Stimulated activated naive CD8-positive, alpha-beta T cell treated with anti-CD3 and anti-CD28 coated beads, Interleukin-15, amount 100 ng/mL, for 72 hours (primary cell): ENCODE measurements at regions not wholly inside any gene's neighbourhood (a gene's known extent, or its start where the extent isn't known, plus 50 kb on each side); places are given as distances from the start of the nearest gene placed in this dataset.

Experiments used
- ATAC-seq: fragments of 150-1000 bp; cut with Tn5 transposase; 2 replicates; pipeline ENCODE4 v1.10.0; 2021; ENCODE audit warnings: mild to moderate bottlenecking, moderate library complexity
- DNase-seq, 2 donors: peaks; one replicate each; pipeline ENCODE4 v3.0.0; 2021 to 2022
- H3K27ac Mint-ChIP-seq, 2 donors: one replicate each; pipeline ENCODE4 v1.8.0; 2022; ENCODE audit warnings: mild to moderate bottlenecking in 2 of 2, mixed read lengths in 2 of 2, moderate library complexity in 2 of 2
- H3K27me3 Mint-ChIP-seq: one replicate; pipeline ENCODE4 v1.8.0; 2022; ENCODE audit warnings: mixed read lengths
- H3K4me1 Mint-ChIP-seq: one replicate; pipeline ENCODE4 v1.8.0; 2022; ENCODE audit warnings: mild to moderate bottlenecking, mixed read lengths
- H3K4me3 Mint-ChIP-seq, 2 donors: one replicate each; pipeline ENCODE4 v1.8.0; 2022; ENCODE audit warnings: mild to moderate bottlenecking in 2 of 2, mixed read lengths in 2 of 2, moderate library complexity in 1 of 2
- H3K9me3 Mint-ChIP-seq, 2 donors: one replicate each; pipeline ENCODE4 v1.8.0; 2022; ENCODE audit warnings: mixed read lengths in 2 of 2

- DNase-seq (no peak), ATAC-seq (no peak)
- H3K4me1 Mint-ChIP-seq: peaks cover 18% of the 10 kb centered on the region
- H3K4me3 Mint-ChIP-seq: peak overlapping the region; percentile 36 to 55
- peaks cover 0 to 3% of the 10 kb centered on the region in 2 donors for H3K9me3 Mint-ChIP-seq
- H3K27ac Mint-ChIP-seq: no peak overlapping the region
- peaks cover 92% of the 10 kb centered on the region for H3K27me3 Mint-ChIP-seq
Measured at GRCh38 chr6:166007349-166008263, 160.0 kb downstream of the TBXT start.

GRCh38 chr6:166006900-166007301 is 160.8 kb downstream of the TBXT start:
- DNase-seq: no peak
- H3K27me3 Mint-ChIP-seq: peaks cover 86% of the 10 kb centered on the region
- H3K27ac Mint-ChIP-seq: no peak overlapping the region
- peaks cover 0 to 3% of the 10 kb centered on the region in 2 donors for H3K9me3 Mint-ChIP-seq
- no peak for ATAC-seq
- H3K4me3 Mint-ChIP-seq: no peak overlapping the region
- peaks cover 18% of the 10 kb centered on the region for H3K4me1 Mint-ChIP-seq

- H3K27ac Mint-ChIP-seq: no peak overlapping the region
- peak; percentile 42 for ATAC-seq
- peaks cover 0 to 3% of the 10 kb centered on the region in 2 donors for H3K9me3 Mint-ChIP-seq
- no peak for DNase-seq
- peaks cover 80% of the 10 kb centered on the region for H3K27me3 Mint-ChIP-seq
- no peak overlapping the region for H3K4me3 Mint-ChIP-seq
- H3K4me1 Mint-ChIP-seq: peaks cover 18% of the 10 kb centered on the region
Measured at GRCh38 chr6:166005944-166006899, 161.4 kb downstream of the TBXT start.

GRCh38 chr6:166005401-166005943 is 162.2 kb downstream of the TBXT start:
- no peak for DNase-seq
- peaks cover 74% of the 10 kb centered on the region for H3K27me3 Mint-ChIP-seq
- peak; percentile 56 for ATAC-seq
- no peak overlapping the region for H3K27ac Mint-ChIP-seq
- H3K9me3 Mint-ChIP-seq: peaks cover 0 to 3% of the 10 kb centered on the region in 2 donors
- peaks cover 18% of the 10 kb centered on the region for H3K4me1 Mint-ChIP-seq
- no peak overlapping the region for H3K4me3 Mint-ChIP-seq

- H3K4me3 Mint-ChIP-seq: no peak overlapping the region
- H3K9me3 Mint-ChIP-seq: peaks cover 0 to 3% of the 10 kb centered on the region in 2 donors
- ATAC-seq (no peak), DNase-seq (no peak)
- H3K27ac Mint-ChIP-seq: no peak overlapping the region
- H3K27me3 Mint-ChIP-seq: peaks cover 68% of the 10 kb centered on the region
- H3K4me1 Mint-ChIP-seq: peaks cover 18% of the 10 kb centered on the region
Measured at GRCh38 chr6:166004876-166005275, 162.8 kb downstream of the TBXT start.

- Mint-ChIP-seq H3K9me3 (peaks cover 0 to 3% of the 10 kb centered on the region in 2 donors), H3K4me1 (peaks cover 18% of the 10 kb centered on the region), H3K27ac (no peak overlapping the region), H3K27me3 (peaks cover 64% of the 10 kb centered on the region), H3K4me3 (no peak overlapping the region)
- ATAC-seq (no peak), DNase-seq (no peak)
Measured at GRCh38 chr6:166004471-166004870, 163.2 kb downstream of the TBXT start.

GRCh38 chr6:166003569-166003968 is 164.1 kb downstream of the TBXT start:
- DNase-seq: no peak
- peaks cover 55% of the 10 kb centered on the region for H3K27me3 Mint-ChIP-seq

GRCh38 chr6:166001359-166001758 is 166.3 kb downstream of the TBXT start:
- H3K4me1 Mint-ChIP-seq: peaks cover 2% of the 10 kb centered on the region
- H3K9me3 Mint-ChIP-seq: peaks cover 0 to 3% of the 10 kb centered on the region in 2 donors
- H3K27ac Mint-ChIP-seq: no peak overlapping the region
- peaks cover 33% of the 10 kb centered on the region for H3K27me3 Mint-ChIP-seq
- no peak for DNase-seq
- H3K4me3 Mint-ChIP-seq: no peak overlapping the region
- ATAC-seq: no peak

More at GRCh38 chr6:166003569-166003968, 164.1 kb downstream of the TBXT start:
- H3K4me3 Mint-ChIP-seq: no peak overlapping the region
- peaks cover 13% of the 10 kb centered on the region for H3K4me1 Mint-ChIP-seq
- H3K27ac Mint-ChIP-seq: no peak overlapping the region
- peaks cover 0 to 3% of the 10 kb centered on the region in 2 donors for H3K9me3 Mint-ChIP-seq
- ATAC-seq: no peak

- H3K27ac Mint-ChIP-seq: no peak overlapping the region
- ATAC-seq (no peak), DNase-seq (no peak)
- peaks cover 12% of the 10 kb centered on the region for H3K27me3 Mint-ChIP-seq
- H3K4me1 Mint-ChIP-seq: no peaks in the 10 kb centered on the region
- no peaks in the 10 kb centered on the region for H3K9me3 Mint-ChIP-seq
- H3K4me3 Mint-ChIP-seq: no peak overlapping the region
Measured at GRCh38 chr6:165999279-165999678, 168.4 kb downstream of the TBXT start.

- no peak for ATAC-seq
- Mint-ChIP-seq H3K27ac (no peak overlapping the region), H3K9me3 (no peaks in the 10 kb centered on the region), H3K4me1 (no peaks in the 10 kb centered on the region), H3K4me3 (no peak overlapping the region), H3K27me3 (peaks cover under 1% of the 10 kb centered on the region)
- DNase-seq: no peak
Measured at GRCh38 chr6:165998072-165998471, 169.6 kb downstream of the TBXT start.

- Mint-ChIP-seq H3K9me3 (no peaks in the 10 kb centered on the region), H3K27me3 (peaks cover 50% of the 10 kb centered on the region), H3K4me3 (no peak overlapping the region), H3K27ac (no peak overlapping the region), H3K4me1 (peaks cover 16% of the 10 kb centered on the region)
- DNase-seq (no peak), ATAC-seq (peak; percentile 7)
Measured at GRCh38 chr6:165991341-165991740, 176.3 kb downstream of the TBXT start.

- H3K27me3 Mint-ChIP-seq: peaks cover 62% of the 10 kb centered on the region
- peaks cover 16% of the 10 kb centered on the region for H3K4me1 Mint-ChIP-seq
- no peak for DNase-seq
- no peaks in the 10 kb centered on the region for H3K9me3 Mint-ChIP-seq
- no peak for ATAC-seq
- H3K27ac Mint-ChIP-seq: no peak overlapping the region
- H3K4me3 Mint-ChIP-seq: no peak overlapping the region
Measured at GRCh38 chr6:165990216-165990615, 177.4 kb downstream of the TBXT start.

- DNase-seq (no peak), ATAC-seq (no peak)
- no peak overlapping the region for H3K27ac Mint-ChIP-seq
- H3K27me3 Mint-ChIP-seq: peaks cover 68% of the 10 kb centered on the region
- no peaks in the 10 kb centered on the region for H3K9me3 Mint-ChIP-seq
- H3K4me1 Mint-ChIP-seq: peaks cover 16% of the 10 kb centered on the region
- H3K4me3 Mint-ChIP-seq: no peak overlapping the region
Measured at GRCh38 chr6:165988757-165989456, 178.7 kb downstream of the TBXT start.

GRCh38 chr6:165988302-165988756 is 179.3 kb downstream of the TBXT start:
- Mint-ChIP-seq H3K27ac (no peak overlapping the region), H3K4me1 (peaks cover 16% of the 10 kb centered on the region), H3K27me3 (peaks cover 68% of the 10 kb centered on the region), H3K4me3 (peak overlapping the region in 1 of 2 donors; percentile 22), H3K9me3 (no peaks in the 10 kb centered on the region)
- no peak for DNase-seq
- ATAC-seq: no peak
